Left lung (tissue), 4 donors: ENCODE measurements at regions not wholly inside any gene's neighbourhood (a gene's known extent, or its start where the extent isn't known, plus 50 kb on each side); places are given as distances from the start of the nearest gene placed in this dataset.

Experiments used
- ATAC-seq: fragments of 200-7000 bp; cut with Tn5 transposase; one replicate; pipeline ENCODE4 v1.9.1; 2020; ENCODE audit warnings: moderate library complexity
- DNase-seq, 4 donors: peaks; one replicate each; pipeline ENCODE4 v3.0.0-alpha.2; 2013 to 2020
- H3K27ac ChIP-seq, 2 donors: fragments of 200-600 bp; sonication (generic) in 1 of 2; one replicate each; pipeline versions ENCODE4 v1.5.0 to v1.8.0; 2020 to 2021
- H3K27me3 ChIP-seq, 2 donors: fragments of 200-600 bp; sonication (generic) in 1 of 2; one replicate each; pipeline versions ENCODE4 v1.5.0 to v1.8.0; 2020 to 2021
- H3K36me3 ChIP-seq, 2 donors: fragments of 200-600 bp; sonication (generic) in 1 of 2; one replicate each; pipeline versions ENCODE4 v1.5.0 to v1.8.0; 2020 to 2021
- H3K4me1 ChIP-seq, 2 donors: fragments of 200-600 bp; one replicate each; pipeline ENCODE4 v1.8.0; 2021
- H3K4me3 ChIP-seq, 2 donors: fragments of 200-600 bp; sonication (generic) in 1 of 2; one replicate each; pipeline versions ENCODE4 v1.5.0 to v1.8.0; 2020 to 2021; ENCODE audit warnings: mild to moderate bottlenecking in 1 of 2
- H3K9me3 ChIP-seq, 2 donors: fragments of 200-600 bp; sonication (generic) in 1 of 2; one replicate each; pipeline versions ENCODE4 v1.5.0 to v1.8.0; 2020 to 2021
- intact Hi-C, 2 donors: fragments of 100-400 bp; cut with DNase I; formaldehyde crosslinking; loops; one replicate each; pipeline versions ENCODE4 v1.11.2 to v1.14.2; 2022
- TF ChIP-seq, protein P1 (sequence below), 2 donors: fragments of 200-600 bp; sonication (generic) in 1 of 2; IDR thresholded peaks; one replicate each; pipeline versions ENCODE4 v1.5.0 to v1.8.0; 2021; ENCODE audit warnings: antibody characterized with exemption in 2 of 2
- donor health status: DM: no; HTN: yes; CAD: no.
- donor health status: DM: no; HTN: no; CAD: no.

DNA sequence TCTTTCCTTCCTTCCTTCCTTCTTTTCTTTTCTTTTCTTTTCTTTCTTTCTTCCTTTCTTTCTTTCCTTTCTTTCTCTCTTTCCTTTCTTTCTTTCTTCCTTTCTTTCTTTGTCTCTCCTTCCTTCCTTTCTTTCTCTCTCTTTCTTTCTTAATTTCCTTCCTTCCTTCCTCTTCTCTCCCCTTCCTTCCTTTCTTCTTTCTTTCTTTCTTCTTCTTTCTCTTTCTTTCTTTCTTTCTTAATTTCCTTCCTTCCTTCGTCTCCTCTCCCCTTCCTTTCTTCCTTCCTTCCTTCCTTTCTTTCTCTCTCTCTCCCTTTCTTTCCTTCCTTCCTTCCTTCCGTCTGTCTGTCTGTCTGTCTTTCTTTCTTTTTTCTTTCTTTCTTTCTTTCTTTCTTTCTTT lies 1446.5 kb upstream of the GOT2 start:
- Histone ChIP-seq H3K9me3 (no peaks in the 10 kb centered on the region), H3K27me3 (no peaks in the 10 kb centered on the region), H3K36me3 (no peaks in the 10 kb centered on the region), H3K4me3 (no peak overlapping the region), H3K27ac (no peak overlapping the region), H3K4me1 (no peaks in the 10 kb centered on the region)
- no peak for DNase-seq
- intact Hi-C loops = no loop called here
- ATAC-seq = no peak
- TF ChIP-seq, protein P1, sequence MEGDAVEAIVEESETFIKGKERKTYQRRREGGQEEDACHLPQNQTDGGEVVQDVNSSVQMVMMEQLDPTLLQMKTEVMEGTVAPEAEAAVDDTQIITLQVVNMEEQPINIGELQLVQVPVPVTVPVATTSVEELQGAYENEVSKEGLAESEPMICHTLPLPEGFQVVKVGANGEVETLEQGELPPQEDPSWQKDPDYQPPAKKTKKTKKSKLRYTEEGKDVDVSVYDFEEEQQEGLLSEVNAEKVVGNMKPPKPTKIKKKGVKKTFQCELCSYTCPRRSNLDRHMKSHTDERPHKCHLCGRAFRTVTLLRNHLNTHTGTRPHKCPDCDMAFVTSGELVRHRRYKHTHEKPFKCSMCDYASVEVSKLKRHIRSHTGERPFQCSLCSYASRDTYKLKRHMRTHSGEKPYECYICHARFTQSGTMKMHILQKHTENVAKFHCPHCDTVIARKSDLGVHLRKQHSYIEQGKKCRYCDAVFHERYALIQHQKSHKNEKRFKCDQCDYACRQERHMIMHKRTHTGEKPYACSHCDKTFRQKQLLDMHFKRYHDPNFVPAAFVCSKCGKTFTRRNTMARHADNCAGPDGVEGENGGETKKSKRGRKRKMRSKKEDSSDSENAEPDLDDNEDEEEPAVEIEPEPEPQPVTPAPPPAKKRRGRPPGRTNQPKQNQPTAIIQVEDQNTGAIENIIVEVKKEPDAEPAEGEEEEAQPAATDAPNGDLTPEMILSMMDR (IDR thresholded peaks at IDR 0.05) = no peak

DNA sequence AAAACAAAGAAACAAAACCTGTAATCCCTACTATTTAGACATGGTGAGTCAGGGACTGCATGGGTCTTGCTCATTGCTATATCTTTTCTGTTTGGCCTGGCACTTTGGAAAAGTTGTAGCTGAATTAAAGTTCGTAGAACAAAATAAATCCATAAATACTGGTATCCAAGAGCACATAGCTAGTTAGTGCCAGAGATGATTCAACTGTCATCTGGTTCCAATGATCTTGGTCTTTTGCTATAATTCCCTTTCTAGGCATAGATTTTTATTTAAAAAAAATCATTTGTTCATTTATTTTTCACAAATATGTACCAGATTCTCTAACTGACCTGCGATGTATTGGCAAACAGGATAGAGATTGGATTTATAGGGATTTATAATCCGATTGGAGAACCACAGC lies 1436.1 kb upstream of the GOT2 start:
- H3K4me1 ChIP-seq = no peaks in the 10 kb centered on the region
- H3K27me3 ChIP-seq = no peaks in the 10 kb centered on the region
- no peak for ATAC-seq
- no peak overlapping the region for H3K4me3 ChIP-seq
- H3K9me3 ChIP-seq = peaks cover 0 to 3% of the 10 kb centered on the region in 2 donors
- no peak for DNase-seq
- TF ChIP-seq, protein P1 (IDR thresholded peaks at IDR 0.05) = no peak
- no peaks in the 10 kb centered on the region for H3K36me3 ChIP-seq
- no peak overlapping the region for H3K27ac ChIP-seq
- intact Hi-C loops = no loop called here

DNA sequence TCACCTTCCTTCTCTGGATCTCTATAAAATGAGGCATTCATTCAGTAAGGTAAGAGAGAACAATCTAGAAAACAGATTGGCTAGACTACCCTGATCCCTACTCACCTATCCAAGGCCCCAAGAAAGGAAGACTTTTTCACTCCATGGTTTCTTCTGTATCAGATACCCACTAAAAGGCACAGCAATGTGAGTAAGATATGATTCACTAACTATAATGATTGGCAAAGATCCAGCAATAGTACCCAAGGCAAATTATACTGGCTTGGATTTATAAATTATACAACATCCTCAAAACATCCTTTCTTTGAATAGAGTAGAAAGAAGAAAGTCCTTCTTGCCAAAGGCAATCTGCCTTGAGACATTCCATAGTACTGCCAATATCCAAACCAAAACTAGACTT lies 1432.0 kb upstream of the GOT2 start:
- TF ChIP-seq, protein P1 (IDR thresholded peaks at IDR 0.05) = no peak
- no peaks in the 10 kb centered on the region for H3K36me3 ChIP-seq
- H3K4me1 ChIP-seq = no peaks in the 10 kb centered on the region
- no peak overlapping the region for H3K4me3 ChIP-seq
- intact Hi-C loops = no loop called here
- H3K9me3 ChIP-seq = peaks cover 0 to 3% of the 10 kb centered on the region in 2 donors
- DNase-seq (no peak), ATAC-seq (no peak)
- H3K27ac ChIP-seq = no peak overlapping the region
- no peaks in the 10 kb centered on the region for H3K27me3 ChIP-seq

DNA sequence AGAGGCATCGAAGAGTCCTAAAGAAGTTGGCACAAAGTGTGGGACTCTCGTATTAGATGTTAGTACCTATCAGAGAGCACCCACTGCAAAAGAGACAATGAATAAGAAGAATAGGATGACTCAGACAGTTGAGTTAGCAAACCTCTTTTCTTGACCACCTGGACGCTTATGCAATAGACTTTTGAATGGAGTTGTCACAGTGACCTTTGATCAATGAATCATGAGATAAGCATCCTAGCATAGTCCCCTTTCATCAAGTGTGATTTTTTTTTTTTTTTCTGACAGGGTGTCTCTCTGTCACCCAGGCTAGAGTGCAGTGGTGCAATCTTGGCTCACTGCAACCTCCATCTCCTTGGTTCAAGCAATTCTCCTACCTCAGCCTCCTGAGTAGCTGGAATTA lies 1417.9 kb upstream of the GOT2 start:
- Histone ChIP-seq H3K36me3 (no peaks in the 10 kb centered on the region), H3K4me3 (no peak overlapping the region), H3K27ac (no peak overlapping the region), H3K4me1 (no peaks in the 10 kb centered on the region), H3K27me3 (no peaks in the 10 kb centered on the region), H3K9me3 (no peaks in the 10 kb centered on the region)
- TF ChIP-seq, protein P1 (IDR thresholded peaks at IDR 0.05) = no peak
- intact Hi-C loops = no loop called here
- DNase-seq (no peak), ATAC-seq (no peak)

DNA sequence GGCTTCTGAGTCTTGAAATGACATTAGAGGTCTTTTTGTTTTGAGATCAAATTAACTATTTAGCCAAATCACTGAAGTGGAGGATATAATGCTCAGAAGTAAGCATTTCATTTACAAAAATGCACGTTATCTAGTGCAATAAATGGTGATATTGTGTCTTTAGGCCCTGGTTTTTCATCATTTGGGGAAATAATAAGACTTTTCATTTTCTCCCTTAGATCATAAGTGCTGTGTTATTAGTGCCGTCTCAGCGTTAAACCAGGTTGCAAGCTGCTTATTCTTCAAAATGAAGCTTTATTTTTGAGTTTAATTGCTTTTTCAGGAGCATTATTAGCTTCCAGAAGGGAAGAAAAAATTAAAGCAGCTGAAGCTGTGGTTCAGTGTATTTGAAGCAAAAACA lies 1416.8 kb upstream of the GOT2 start:
- H3K4me3 ChIP-seq = no peak overlapping the region
- H3K27ac ChIP-seq = no peak overlapping the region
- H3K36me3 ChIP-seq = no peaks in the 10 kb centered on the region
- H3K27me3 ChIP-seq = no peaks in the 10 kb centered on the region
- DNase-seq (no peak), ATAC-seq (no peak)
- no peaks in the 10 kb centered on the region for H3K4me1 ChIP-seq
- TF ChIP-seq, protein P1 (IDR thresholded peaks at IDR 0.05) = no peak
- intact Hi-C loops = no loop called here
- H3K9me3 ChIP-seq = peaks cover 0 to 2% of the 10 kb centered on the region in 2 donors
